Peyer's patch (tissue), 4 donors: ENCODE measurements at regions not wholly inside any gene's neighbourhood (a gene's known extent, or its start where the extent isn't known, plus 50 kb on each side); places are given as distances from the start of the nearest gene placed in this dataset.
"Not testable (repeated sequence)": the region's sequence is repeated elsewhere in the genome, so short reads cannot be mapped to it uniquely, and the experiment has no call there.

Experiments
- DNase-seq, 3 donors: peaks; one replicate each; pipeline ENCODE4 v3.0.0-alpha.2; 2017 to 2019
- H3K27ac ChIP-seq, 4 donors: fragments of 200-600 bp; sonication (generic); one replicate each; pipeline ENCODE4 v1.5.1; 2016 to 2019
- H3K27me3 ChIP-seq, 2 donors: fragments of 200-600 bp; sonication (generic); one replicate each; pipeline ENCODE4 v1.5.1; 2019
- H3K36me3 ChIP-seq, 3 donors: fragments of 200-600 bp; sonication (generic); one replicate each; pipeline ENCODE4 v1.5.1; 2016 to 2019
- H3K4me1 ChIP-seq, 4 donors: fragments of 200-600 bp; sonication (generic); one replicate each; pipeline ENCODE4 v1.5.1; 2016 to 2019
- H3K4me3 ChIP-seq, 4 donors: fragments of 200-600 bp; sonication (generic); 1 replicate in 3 of 4; 2 replicates in 1 of 4; pipeline ENCODE4 v1.5.1; 2016 to 2019; ENCODE audit warnings: mild to moderate bottlenecking in 1 of 4
- H3K9me3 ChIP-seq, 4 donors: fragments of 200-600 bp; sonication (generic); one replicate each; pipeline ENCODE4 v1.5.1; 2016 to 2019; ENCODE audit warnings: mild to moderate bottlenecking in 1 of 4
- CTCF ChIP-seq, 6 experiments: fragments of 450-650 bp in 4 of 6; fragments of 200-600 bp in 2 of 6; sonication (generic) in 1 of 6; IDR thresholded peaks; one replicate each; pipeline ENCODE4 v1.5.1; 2017 to 2019; ENCODE audit warnings: antibody characterized with exemption in 6 of 6, mild to moderate bottlenecking in 3 of 6, moderate library complexity in 1 of 6
- POLR2A ChIP-seq, 2 donors: fragments of 450-650 bp; IDR thresholded peaks; one replicate each; pipeline ENCODE4 v1.5.1; 2017; ENCODE audit warnings: antibody characterized with exemption in 2 of 2, mild to moderate bottlenecking in 2 of 2, moderate library complexity in 2 of 2

- no peaks in the 10 kb centered on the region for H3K36me3 ChIP-seq
- H3K4me3 ChIP-seq: no peak overlapping the region
- DNase-seq: no peak
- peaks cover 0 to 3% (median 0%) of the 10 kb centered on the region in 4 donors for H3K9me3 ChIP-seq
- H3K27ac ChIP-seq: no peak overlapping the region
- no peaks in the 10 kb centered on the region for H3K4me1 ChIP-seq
- no peak for TF ChIP-seq POLR2A (IDR thresholded peaks at IDR 0.05)
- no peak for TF ChIP-seq CTCF (IDR thresholded peaks at IDR 0.05)
- H3K27me3 ChIP-seq: no peaks in the 10 kb centered on the region
These were observed 96.8 kb upstream of the TAS2R1 start for GRCh38 chr5:9726931-9727330.

- not testable (repeated sequence) for H3K27me3 ChIP-seq, H3K36me3 ChIP-seq, H3K27ac ChIP-seq, DNase-seq, H3K4me1 ChIP-seq, H3K4me3 ChIP-seq, H3K9me3 ChIP-seq
These were observed 95.1 kb upstream of the TAS2R1 start for GRCh38 chr5:9725265-9725664.

- DNase-seq: no peak
- H3K27ac ChIP-seq: no peak overlapping the region
These were observed 94.6 kb upstream of the TAS2R1 start for GRCh38 chr5:9724707-9725106.

GRCh38 chr5:9722601-9723180 lies 92.5 kb upstream of the TAS2R1 start:
- Histone ChIP-seq H3K4me3 (no peak overlapping the region), H3K27me3 (no peaks in the 10 kb centered on the region), H3K9me3 (peaks cover 0 to 3% (median 0%) of the 10 kb centered on the region in 4 donors), H3K27ac (no peak overlapping the region), H3K36me3 (no peaks in the 10 kb centered on the region), H3K4me1 (no peaks in the 10 kb centered on the region)
- DNase-seq: no peak
- TF ChIP-seq POLR2A (IDR thresholded peaks at IDR 0.05) (no peak), CTCF (IDR thresholded peaks at IDR 0.05) (no peak)

More at GRCh38 chr5:9724707-9725106, 94.6 kb upstream of the TAS2R1 start:
- no peak overlapping the region for H3K4me3 ChIP-seq
- H3K9me3 ChIP-seq: peaks cover 0 to 3% (median 0%) of the 10 kb centered on the region in 4 donors
- no peaks in the 10 kb centered on the region for H3K27me3 ChIP-seq
- no peaks in the 10 kb centered on the region for H3K36me3 ChIP-seq
- no peaks in the 10 kb centered on the region for H3K4me1 ChIP-seq
- TF ChIP-seq POLR2A (IDR thresholded peaks at IDR 0.05): no peak
- TF ChIP-seq CTCF (IDR thresholded peaks at IDR 0.05): no peak

- Histone ChIP-seq H3K36me3 (no peaks in the 10 kb centered on the region), H3K9me3 (peaks cover 0 to 3% (median 0%) of the 10 kb centered on the region in 4 donors)
These were observed 91.0 kb upstream of the TAS2R1 start for GRCh38 chr5:9721161-9721560.

GRCh38 chr5:9720361-9720760 lies 90.2 kb upstream of the TAS2R1 start:
- H3K4me1 ChIP-seq: no peaks in the 10 kb centered on the region
- H3K27ac ChIP-seq: no peak overlapping the region
- H3K4me3 ChIP-seq: no peak overlapping the region
- no peaks in the 10 kb centered on the region for H3K36me3 ChIP-seq
- H3K9me3 ChIP-seq: peaks cover 0 to 1% (median 0%) of the 10 kb centered on the region in 4 donors
- no peaks in the 10 kb centered on the region for H3K27me3 ChIP-seq
- TF ChIP-seq POLR2A (IDR thresholded peaks at IDR 0.05): no peak
- TF ChIP-seq CTCF (IDR thresholded peaks at IDR 0.05): no peak
- no peak for DNase-seq

More at GRCh38 chr5:9721161-9721560, 91.0 kb upstream of the TAS2R1 start:
- H3K4me1 ChIP-seq: no peaks in the 10 kb centered on the region
- H3K27ac ChIP-seq: no peak overlapping the region
- H3K27me3 ChIP-seq: no peaks in the 10 kb centered on the region
- no peak for TF ChIP-seq CTCF (IDR thresholded peaks at IDR 0.05)
- no peak for TF ChIP-seq POLR2A (IDR thresholded peaks at IDR 0.05)
- no peak overlapping the region for H3K4me3 ChIP-seq
- DNase-seq: no peak
